GM10248 (cell line): ENCODE measurements at regions not wholly inside any gene's neighbourhood (a gene's known extent, or its start where the extent isn't known, plus 50 kb on each side); places are given as distances from the start of the nearest gene placed in this dataset.
A peak's percentile ranks its signal among the peaks of the same experiment; 100 is the strongest.
"Not testable (repeated sequence)": the region's sequence is repeated elsewhere in the genome, so short reads cannot be mapped to it uniquely, and the experiment has no call there.

ENCODE experiments used
- CTCF ChIA-PET: fragments of 300-600 bp; sonication (Branson Sonifier 250); formaldehyde crosslinking; extraction: SDS; loops from one replicate; lab custom pipeline; 2021; ENCODE audit warnings: antibody characterized with exemption; lab: Yijun Ruan, JAX
- POLR2A ChIA-PET: fragments of 350-650 bp; sonication (Branson Sonifier 250); formaldehyde crosslinking; extraction: SDS; loops from one replicate; lab custom pipeline; 2020; ENCODE audit warnings: antibody characterized with exemption; lab: Yijun Ruan, JAX
- DNase-seq: peaks from one replicate; pipeline ENCODE4 v3.0.0; 2012; ENCODE audit errors: extremely low spot score
- CTCF ChIP-seq: IDR thresholded peaks from 2 replicates; pipeline ENCODE4 v1.5.1; 2012; ENCODE audit warnings: mild to moderate bottlenecking, low read depth; ENCODE audit errors: extremely low read depth, missing control alignments, control extremely low read depth

GRCh38 chr4:138796761-138797160, 218.8 kb upstream of the NOCT start:
- CTCF ChIA-PET = no interaction called here
- no peak for DNase-seq
- POLR2A ChIA-PET = no interaction called here
- TF ChIP-seq CTCF = no peak

- ChIA-PET POLR2A (no interaction called here), CTCF (interaction anchor here (1.1 kb wide), 1 partner anchor 10 kb away, joined by 3 read pairs; no protein-coding TSS in a partner anchor)
- DNase-seq = no peak
- no peak for TF ChIP-seq CTCF
Measured at GRCh38 chr4:138790706-138791340, 224.8 kb upstream of the NOCT start.

GRCh38 chr4:138789796-138790195, 225.8 kb upstream of the NOCT start:
- no peak for TF ChIP-seq CTCF
- CTCF ChIA-PET = interaction anchor here (0.9 to 1.4 kb wide), 3 partner anchors 9 to 17 kb away, joined by 3 read pairs; no protein-coding TSS in a partner anchor
- POLR2A ChIA-PET = no interaction called here
- no peak for DNase-seq

- TF ChIP-seq CTCF = no peak
- ChIA-PET CTCF (interaction anchor here (1.4 kb wide), 1 partner anchor 10 kb away, joined by 3 read pairs; no protein-coding TSS in a partner anchor), POLR2A (no interaction called here)
- no peak for DNase-seq
Measured at GRCh38 chr4:138788857-138789256, 226.7 kb upstream of the NOCT start.

GRCh38 chr4:138788267-138788790, 227.3 kb upstream of the NOCT start:
- no peak for TF ChIP-seq CTCF
- DNase-seq = no peak
- ChIA-PET POLR2A (no interaction called here), CTCF (no interaction called here)

GRCh38 chr4:138779761-138780160, 235.8 kb upstream of the NOCT start:
- CTCF ChIA-PET, DNase-seq, POLR2A ChIA-PET: not testable (repeated sequence)

GRCh38 chr4:138775890-138776289, 239.7 kb upstream of the NOCT start:
- ChIA-PET CTCF (interaction anchor here (1.1 kb wide), 1 partner anchor 9 kb away, joined by 3 read pairs; no protein-coding TSS in a partner anchor), POLR2A (no interaction called here)
- no peak for TF ChIP-seq CTCF
- peak; percentile 18 for DNase-seq
